DMS 273 treated with DMSO at 0.1 percent for 48 hours (cell line): ENCODE measurements at regions not wholly inside any gene's neighbourhood (a gene's known extent, or its start where the extent isn't known, plus 50 kb on each side); places are given as distances from the start of the nearest gene placed in this dataset.

ENCODE experiments used
- DNase-seq: peaks from one replicate; lab custom pipeline; 2025; lab: John Stamatoyannopoulos, UW

DNA sequence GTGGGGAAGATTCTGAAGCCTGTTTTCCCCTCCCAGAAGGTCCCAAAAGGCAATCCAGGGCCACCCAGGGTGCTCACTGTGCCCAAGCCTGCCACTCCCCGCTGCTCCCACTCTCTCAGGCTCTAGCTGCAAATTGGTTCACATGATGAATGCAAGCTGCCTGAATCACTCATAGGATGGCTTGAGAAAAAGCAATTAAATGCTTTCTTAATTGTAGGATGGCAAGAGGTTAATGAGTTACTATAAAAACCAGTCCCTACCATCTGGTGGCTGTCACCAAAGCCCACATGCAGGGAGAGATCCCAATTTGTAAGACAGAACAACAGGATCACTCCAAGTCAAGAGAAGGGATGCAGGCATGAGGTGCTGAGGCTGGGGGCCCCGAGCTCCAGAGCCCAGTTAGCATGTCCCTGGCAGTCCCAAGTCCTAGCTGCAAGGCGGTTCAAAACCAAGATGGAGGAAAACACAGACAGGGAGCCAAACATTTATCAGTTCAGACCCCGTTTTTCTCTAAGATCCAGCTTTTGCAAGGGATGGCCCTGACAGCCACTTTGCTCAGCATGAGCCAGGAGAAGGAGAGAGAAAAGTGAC, 207.1 kb downstream of the UACA start:
- no peak for DNase-seq

DNA sequence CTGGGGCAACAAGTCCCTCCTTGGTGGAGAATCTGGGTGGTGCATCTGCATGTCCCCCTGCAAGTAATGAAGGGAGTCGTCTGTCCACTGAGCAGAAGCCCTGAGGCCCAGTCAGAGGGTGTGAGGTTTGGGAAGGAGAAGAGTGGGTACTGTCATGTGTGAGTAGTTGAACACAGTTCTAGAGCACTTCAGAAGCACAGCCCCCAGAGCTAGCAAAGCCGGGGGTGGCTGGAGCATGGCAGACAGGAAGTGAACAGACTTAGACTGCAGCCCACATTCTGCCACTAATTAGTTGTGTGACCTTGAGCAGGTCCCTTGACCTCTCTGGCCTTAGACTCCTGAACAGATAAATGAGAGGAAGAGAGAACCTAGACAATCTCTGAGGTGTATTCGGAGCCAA, 207.6 kb downstream of the UACA start:
- DNase-seq: no peak

DNA sequence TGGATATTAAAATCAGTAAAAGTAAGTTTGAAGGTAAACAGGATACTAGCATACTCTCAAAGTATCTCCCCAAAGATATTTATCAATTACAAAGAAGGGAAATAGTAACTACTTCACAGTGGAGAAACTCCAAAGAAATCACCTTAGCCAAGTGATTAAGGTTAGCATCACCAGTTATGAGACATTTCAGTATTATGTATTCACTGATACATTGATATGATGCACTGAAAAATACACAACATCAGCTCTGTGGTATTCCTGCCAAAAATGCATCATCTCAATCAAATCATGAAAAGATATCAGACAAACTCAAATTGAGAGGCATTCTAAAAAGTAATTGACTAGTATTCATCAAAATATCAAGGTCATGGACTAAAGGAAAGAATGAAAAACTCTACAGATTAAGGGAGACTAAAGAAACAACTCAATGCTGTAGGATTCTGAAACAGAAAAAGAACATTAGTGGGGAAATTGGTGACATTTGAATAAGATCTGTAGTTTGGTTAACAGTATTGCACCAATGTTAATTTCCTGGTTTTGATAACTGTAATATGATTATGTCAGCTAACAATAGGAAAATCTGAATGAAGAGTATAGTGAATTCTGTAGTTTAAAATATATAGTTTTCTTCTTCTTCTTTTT, 215.4 kb downstream of the UACA start:
- DNase-seq: no peak

DNA sequence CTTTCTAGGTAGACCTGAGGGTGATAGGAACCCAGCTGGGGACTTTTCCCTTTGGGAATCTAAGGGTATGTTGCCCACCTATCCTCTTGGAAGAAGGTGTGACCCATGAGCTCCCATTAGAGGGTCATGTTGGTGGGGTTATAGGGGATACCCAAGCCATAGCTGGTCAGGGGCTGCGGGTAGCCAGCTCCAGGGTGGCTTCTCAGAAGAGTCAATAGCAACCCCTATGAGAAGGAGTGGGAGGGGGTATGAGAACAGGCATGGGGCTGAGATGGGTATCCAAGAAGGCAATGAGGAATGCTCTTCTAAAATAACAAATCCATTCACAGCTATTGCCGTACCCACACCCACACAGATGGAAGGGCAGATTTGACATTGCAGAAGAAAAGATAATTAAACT, 217.8 kb downstream of the UACA start:
- DNase-seq: no peak

DNA sequence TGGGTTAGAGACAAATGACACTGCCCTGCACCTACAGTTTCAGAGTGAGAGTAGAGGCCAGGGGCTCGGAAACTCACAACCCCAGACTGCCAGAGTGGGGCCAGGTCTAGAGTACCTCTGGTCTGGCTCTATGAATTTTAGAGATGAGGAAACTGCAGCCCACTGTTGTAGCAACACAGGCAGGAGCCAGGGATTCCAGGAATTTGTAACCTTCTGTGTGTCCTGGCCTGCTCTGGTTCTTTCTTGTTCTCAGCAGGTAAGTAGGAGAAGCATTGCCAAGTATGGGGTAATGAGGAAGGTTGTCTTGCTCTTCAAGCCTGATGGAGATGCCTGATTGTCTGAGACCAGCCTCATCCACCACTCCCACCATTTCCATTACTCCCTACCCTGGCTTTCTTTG, 221.8 kb downstream of the UACA start:
- DNase-seq: no peak

DNA sequence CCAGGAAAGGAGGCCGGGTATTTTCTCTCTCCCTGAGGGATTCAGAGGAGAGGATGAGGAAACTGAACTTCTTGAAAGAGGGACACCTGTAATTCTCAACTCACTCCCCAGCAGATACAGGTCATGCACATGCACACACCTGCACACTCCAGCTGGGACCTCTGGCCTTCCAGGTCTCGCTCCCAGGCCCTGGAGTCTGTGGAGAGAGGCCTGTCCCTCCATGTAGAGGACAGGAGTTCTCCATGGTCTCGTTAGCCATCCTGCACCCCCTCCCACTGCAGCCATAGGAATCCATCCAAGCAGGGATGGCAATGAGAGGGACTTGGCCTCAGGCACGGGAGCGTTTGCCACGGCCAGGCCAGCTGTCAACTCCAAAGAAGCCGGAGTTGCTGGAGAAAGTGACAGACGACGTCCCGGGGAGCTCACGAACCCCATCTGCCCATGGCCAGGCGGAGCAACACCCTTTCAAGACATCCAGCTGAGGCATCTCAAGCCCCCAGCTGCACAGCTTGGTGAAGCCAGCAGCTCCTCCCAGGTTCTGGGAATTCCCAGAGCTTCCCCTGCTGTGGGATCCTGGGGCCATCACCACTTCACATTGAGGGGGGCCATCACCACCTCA, 223.3 kb downstream of the UACA start:
- DNase-seq: no peak

DNA sequence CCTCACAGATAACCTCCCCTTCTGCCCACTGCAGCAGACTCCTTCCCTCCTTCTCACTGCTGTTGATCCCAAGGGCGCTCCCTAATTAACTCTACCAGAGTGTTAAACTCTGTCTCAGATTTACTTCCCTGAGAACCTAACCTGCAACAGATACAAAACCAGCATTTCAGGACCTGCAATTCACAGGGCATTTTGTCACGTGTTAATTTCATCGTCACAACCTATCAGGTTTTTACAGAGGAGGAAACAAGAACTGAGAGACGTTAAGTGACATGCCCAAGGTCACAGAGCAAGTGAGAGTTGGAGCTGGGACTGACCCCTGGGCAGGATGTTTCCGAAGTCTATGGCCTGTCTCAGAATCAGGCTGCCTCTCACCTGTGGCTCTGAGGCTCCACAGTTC, 223.9 kb downstream of the UACA start:
- no peak for DNase-seq

DNA sequence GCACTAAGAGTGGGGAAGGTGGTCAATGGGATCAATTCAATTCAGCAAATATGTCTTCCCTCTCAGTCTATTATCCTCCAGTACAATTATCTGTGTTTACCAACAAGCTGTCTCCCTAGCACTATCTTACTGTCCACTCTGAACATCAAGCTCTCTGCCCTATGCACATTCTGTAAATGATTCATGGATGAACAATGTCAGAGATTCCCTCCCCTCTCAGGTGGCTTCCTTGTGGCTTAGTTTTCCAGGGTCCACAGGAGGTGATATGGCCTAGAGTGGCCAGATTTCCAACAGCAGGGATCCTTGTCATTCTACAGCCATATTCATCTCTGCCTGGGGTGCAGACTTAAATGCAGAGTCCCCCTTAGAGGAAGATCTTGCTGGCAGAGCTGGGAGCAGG, 225.1 kb downstream of the UACA start:
- no peak for DNase-seq

DNA sequence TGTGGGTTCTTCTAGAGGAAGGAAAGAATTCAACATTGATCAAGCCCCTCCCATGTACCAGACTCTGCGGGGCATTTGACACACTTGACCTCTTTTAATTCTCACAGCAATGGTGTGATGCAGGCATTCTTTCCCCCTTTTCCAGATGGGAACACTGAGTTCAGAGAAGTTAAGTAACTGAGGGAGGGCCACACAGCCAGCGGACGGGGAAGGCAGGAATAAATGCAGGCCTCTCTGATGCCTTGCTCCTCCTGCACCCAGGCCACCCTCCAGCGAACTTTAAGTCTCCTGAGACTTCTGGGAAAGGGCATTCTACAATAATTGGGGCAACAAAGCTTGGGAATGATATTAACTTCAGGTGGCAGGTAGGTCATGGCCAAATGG, 227.4 kb downstream of the UACA start:
- no peak for DNase-seq

DNA sequence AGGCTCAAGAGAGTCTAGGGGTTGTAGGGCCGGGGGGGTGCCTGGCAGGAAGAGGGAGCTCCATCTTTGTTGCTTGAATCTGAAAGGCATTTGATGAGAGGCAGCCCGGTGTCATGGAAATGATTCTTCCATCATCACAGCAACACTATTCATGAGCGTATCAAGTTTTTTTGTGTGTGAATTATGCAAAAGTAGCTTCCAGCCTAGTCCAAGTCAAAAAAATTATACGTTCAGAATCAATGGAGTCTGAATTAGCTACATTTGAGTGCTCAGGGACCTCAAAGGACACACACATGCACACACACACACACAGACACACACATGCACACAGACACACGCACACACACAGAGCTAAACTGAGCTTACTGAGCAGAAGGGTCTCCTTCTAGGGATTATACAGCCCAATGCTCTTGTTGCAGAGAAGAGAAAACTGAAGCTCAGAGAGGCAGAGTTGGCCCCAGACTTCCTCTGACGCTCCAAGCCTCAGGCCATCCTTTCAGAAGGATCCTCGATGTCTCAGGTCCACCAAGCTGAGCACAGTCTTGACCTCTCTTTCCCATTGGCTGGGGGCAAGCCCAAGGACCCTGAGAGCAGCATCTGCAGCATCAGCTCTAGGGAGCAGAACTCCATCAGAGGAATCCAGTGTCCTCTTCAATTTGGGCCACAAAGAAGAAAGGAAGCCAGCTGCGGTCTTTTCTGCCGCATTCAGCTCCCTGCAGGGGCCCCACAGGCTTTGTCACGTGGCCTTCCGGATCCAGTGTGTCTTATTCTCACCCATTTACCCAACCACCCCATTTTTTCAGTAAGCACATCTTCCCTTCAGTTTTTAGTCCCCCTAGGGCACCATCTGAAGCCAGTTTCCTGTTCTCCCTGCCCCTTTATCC, 228.0 kb downstream of the UACA start:
- DNase-seq: no peak

DNA sequence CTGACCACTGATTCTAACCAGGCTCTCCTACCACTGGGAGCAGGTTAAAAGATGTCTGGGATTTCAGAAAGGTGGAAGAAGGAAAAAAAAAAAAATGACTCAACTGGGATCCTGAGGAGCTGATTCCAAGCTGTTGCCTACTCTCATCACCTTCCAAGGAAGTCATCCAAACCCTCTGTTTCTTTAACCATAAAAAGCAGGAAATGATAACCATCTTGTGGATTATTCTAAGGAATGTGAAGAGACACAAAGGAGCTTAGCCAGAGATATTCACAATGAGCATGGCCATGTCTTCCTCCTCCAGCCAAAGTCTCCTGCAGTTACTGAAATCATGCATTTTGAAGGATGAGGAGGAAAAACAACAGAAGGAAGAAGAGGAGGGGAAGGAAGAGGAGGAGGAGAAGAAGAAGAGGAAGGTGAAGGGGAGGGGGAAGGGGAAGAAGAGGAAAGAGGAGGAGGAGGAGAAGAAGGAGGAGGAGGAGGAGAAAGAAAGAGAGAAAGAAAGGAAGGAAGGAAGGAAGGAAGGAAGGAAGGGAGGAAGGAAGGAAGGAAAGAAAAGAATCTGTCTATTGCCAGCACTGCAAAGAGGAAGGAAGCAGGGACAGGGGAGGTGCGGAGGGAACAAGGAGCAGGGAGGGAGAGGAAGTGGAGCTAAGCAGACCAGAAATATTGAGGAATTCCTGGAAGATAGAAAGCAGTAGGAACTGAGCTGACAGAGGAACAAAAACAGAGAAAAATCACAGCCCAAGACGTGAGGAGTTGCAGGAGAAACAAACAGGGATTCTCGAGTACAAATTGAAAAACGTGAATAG, 229.2 kb downstream of the UACA start:
- DNase-seq: no peak

DNA sequence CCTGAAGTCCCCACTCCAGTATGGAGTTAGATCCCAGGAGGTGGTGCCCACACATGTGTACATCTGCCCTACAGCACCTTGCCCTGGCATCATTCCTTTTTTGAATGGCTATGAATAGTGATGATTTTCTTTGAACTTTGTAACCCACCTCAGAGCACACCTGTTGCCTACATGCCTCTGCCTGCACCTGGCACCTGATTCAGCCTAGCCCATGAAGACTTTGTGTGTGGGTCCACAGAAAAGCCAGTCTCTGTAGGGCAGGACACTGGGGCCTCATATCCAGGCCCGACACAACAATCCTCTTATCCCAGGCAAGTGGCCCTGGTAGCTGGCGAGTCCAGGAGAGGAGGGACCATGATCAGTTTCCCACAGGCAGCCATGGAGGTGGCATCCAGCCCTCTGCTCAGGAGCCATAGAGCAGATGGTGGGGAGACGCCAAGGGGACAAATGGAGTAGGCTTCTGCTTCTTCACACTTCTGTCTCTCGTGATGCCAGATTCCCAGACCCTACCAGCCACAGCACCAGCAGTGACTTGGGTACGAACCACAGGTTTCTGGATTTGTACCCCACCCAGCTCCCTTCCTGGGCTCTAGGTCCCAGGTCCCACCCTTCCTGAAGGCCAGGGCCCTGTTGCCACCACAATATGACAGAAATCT, 230.7 kb downstream of the UACA start:
- DNase-seq: no peak

DNA sequence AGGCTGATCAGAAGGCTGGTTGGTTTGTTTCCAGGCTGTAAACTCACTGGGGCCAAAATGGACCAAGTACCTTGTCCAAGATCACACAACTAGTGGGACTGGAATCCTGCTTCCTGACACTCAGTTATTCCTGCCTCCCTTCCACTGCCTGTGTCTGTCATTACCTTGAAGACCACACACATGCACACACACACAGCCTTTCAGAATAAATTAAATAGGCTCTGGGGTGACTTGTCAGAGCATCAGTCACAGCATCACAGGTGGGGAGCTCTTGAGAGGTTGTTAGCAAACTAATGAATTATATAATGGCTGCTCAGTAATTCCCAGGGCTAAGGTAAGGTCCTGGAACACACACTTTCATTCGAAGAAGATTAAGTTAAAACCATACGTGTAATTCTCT, 231.8 kb downstream of the UACA start:
- DNase-seq: no peak

DNA sequence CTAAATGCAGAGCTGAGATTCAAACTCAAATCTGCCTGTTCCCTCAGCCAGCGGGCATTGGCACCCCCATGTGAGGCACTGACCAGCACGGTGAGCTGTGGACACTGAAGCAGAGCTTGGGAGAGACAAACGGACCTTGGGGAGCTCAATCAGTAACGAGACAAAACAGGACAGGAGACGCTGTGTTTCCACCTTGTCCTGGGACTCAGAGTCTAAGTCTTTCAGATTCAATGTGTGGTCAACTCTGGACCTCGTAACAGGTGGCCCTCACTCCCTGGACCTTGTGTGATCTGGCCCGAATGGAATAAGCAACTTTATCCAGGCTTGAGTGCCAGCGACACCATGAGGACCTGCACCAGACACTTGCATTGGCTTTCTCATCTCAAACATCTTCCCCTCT, 232.5 kb downstream of the UACA start:
- DNase-seq: no peak

DNA sequence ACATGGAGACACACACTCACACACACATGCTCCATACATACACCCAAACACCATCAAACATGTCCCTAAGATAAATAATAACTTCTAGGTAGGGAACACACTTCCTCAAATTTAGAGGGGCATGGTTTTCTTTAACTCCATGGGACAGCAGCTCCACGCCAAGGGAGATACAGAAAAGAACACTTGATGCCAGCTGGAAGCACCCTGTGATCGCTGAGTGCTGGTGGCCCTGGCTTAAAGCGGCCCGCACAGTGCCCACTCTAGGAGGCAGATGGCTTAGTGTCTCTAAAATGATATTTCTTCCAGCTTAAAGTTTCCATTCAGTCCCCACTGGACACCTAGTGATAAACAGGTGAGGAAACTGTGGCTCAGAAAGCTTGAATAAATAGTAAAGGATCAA, 232.9 kb downstream of the UACA start:
- DNase-seq: no peak

DNA sequence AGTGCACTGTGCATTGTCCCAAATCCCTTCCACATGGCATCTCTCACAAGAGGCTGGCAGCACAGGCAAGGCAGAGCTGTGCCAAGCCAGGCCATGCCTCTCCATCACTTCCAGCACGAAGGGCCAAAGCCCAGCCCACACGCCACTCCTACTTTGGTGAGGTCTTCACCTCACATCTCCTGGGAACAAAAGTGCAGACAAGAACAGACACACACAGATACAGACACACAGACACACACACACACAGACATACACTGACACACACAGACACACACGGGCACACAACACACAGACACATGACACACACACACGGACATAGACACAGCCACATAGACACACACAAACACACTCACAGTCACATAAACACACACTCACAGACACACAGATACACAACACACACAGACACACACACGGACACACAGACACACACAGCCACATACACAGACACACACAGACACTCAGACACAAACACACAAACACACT, 233.3 kb downstream of the UACA start:
- no peak for DNase-seq

DNA sequence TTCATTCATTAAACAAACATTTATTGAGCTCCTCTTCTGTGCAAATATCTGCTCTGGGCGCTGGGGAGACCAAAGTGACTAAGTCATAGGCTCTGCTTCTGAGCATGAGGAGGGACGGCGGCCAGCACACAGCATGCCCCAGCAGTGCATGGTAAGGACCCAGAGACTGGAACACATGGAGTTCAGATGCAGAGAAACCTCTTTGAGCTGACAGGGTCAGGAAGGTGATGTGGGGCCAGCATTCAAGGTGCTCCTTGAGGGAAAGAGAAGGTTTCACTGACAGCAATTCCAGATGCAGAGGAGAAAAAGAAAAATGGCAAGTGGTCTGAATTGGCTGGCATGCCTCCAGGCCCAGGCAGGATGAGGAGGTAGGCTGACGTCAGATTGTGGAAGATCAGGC, 234.5 kb downstream of the UACA start:
- no peak for DNase-seq

DNA sequence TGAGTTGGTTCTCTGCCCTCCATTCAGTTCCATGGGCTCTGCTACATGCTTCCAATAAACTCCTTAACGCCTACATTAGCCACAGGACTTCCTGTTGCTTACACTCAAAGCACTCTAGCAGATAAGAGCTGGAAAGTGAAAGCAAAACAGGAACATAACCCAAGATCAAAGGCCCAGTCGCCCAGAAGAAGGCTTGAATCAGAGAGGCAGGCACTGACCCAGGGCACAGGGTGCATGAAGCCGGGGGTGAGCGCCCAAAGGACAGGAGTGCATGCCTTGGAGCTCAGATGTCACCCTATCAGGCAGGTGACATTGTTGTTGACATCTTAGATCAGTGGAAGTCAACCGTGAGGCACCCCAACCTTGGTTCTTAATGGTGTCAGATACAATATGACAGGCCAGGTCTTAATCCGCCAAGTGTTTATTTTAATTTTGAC, 235.1 kb downstream of the UACA start:
- no peak for DNase-seq

DNA sequence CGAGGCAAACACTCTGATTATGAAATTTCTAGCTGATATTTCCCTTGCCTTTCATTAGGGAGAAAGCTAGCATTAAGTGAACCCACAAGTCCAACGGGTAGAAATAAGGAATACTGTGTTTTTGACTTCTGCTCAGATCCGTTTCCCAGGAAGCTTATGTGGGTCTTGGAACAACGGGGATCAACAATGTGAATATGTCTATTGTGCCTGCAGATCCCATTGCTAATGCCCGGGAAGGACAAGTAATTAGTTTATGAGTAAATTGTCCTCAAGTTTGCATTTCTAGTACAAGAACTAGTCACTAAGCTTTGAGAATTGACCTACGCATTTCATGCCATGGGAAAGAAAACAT, 236.4 kb downstream of the UACA start:
- DNase-seq: no peak

DNA sequence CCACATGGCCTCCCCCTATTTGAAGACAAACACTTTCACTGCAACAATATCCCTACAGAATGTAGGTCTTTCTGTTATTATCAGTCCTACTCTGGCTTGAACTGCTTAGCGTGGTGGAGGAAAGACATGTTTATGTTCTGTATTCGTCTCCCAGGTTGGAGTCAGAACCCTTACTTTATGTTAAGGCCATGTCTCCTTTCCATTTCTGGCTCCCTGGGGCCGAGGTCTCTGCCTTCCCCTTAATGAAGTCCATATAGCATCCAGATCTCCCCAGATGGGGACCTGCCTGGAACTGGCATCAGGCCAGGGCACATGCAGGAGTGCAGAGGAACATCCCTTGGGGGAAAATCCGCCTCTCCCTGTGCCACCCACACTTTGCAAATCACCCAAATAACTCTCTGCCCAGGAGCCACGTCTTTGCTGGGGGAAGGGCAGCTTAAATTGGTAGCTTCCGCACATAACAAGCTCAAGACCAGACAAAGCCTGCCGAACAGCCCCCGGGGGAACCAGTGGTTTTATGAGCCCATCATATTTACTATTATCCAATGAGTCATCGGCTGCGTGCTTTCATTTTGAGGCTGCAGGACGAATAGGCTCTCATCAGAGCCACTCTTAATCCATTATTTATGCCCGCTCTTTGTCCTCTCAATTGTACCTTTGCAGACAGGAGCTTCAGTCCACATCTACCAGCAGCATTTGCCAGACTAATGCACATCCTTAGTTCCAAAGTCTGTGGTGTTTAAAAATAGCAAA, 237.0 kb downstream of the UACA start:
- no peak for DNase-seq

DNA sequence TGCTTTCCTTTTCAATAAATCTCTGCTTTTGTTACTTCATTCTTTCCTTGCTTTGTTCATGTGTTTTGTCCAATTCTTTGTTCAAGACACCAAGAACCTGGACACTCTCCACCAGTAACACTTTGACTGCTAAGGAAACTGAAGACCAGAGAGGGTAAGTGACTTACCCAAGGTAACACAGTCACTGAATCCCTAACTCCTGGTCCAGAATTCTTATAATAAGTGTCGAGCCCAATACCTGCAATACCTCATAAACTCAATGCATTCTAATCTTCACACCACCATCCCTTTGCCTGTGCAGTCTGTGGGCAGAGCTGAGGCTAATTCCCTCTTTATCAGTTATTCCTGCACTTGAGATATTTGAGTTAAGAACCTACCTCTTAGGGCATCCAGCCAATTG, 237.8 kb downstream of the UACA start:
- DNase-seq: no peak
